ENCODE measurements at regions not wholly inside any gene's neighbourhood (a gene's known extent, or its start where the extent isn't known, plus 50 kb on each side); places are given as distances from the start of the nearest gene placed in this dataset.

DNA sequence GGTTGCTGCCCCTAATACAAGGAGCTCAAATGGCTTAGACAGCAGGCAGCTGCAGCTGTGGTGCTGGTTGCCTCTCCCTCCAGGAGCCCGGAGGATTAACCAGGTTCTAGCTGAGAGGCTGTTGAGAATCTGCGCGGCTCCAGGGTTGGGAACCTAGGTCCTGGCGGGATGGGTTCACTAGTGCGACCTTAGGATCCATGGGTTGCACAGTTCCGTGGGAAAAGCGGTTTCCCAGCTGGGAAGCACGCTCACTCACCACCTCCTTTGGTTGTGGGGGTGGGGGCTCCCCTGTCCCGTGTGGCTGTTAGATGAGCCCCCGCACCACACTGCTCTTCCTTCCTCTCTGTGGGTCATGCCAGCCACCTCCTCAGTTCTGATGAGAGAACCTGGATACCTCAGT, 375.1 kb upstream of the ARRDC4 start:
- H3K79me2 ChIP-seq (ENCODE audit: insufficient read depth, low read length) = no peaks in the 10 kb centered on the region
- no TSS peak for BruUV-seq (replicated peaks)
- H3K9me3 ChIP-seq (ENCODE audit: low read length) = peaks cover 89% of the 10 kb centered on the region
- intact Hi-C loops (cut with micrococcal nuclease; ENCODE audit: unreplicated experiment) (no loop called here), in situ Hi-C loops (cut with HindIII; ENCODE audit: extremely low pct_ligation_motif_present, low pct_unique_long_range_greater_than_20kb) (no loop called here)
- no peaks in the 10 kb centered on the region for H3K4me1 ChIP-seq (ENCODE audit: insufficient read depth, low read length)
- ATAC-seq (no peak), DNase-seq (ENCODE audit: low spot score) (no peak), FAIRE-seq (no peak)
- CTCF ChIA-PET (ENCODE audit: low intra/inter-chr PET ratio, low total read pairs) = no interaction called here
- no peaks in the 10 kb centered on the region for H3K27me3 ChIP-seq (ENCODE audit: control insufficient read depth in 1 of 2, insufficient read depth in 2 of 2, low read length in 2 of 2)
- no peak overlapping the region for H3K9ac ChIP-seq (ENCODE audit: insufficient read depth, low read depth, low read length)
- POLR2A ChIA-PET = no interaction called here
- H3K36me3 ChIP-seq (replicated peaks in 1 of 2; ENCODE audit: control insufficient read depth in 1 of 2, insufficient read depth in 2 of 2, low read length in 2 of 2) = no peaks in the 10 kb centered on the region
- H3K27ac ChIP-seq (ENCODE audit: extremely low read length, insufficient read depth, low read length) = no peak overlapping the region
- no peak overlapping the region for H3K4me2 ChIP-seq (ENCODE audit: low read depth, low read length)
- WGBS (ENCODE audit: low lambda C conversion rate) = 6% methylated on average over 2 of the region's 10 CpGs
- H4K20me1 ChIP-seq (ENCODE audit: insufficient read depth, low read length) = no peaks in the 10 kb centered on the region
- H2AFZ ChIP-seq (ENCODE audit: low read length) = no peak overlapping the region
- H3K4me3 ChIP-seq (replicated peaks in 1 of 3; ENCODE audit: insufficient read depth in 1 of 3, low read depth in 2 of 3, low read length in 3 of 3) = no peak overlapping the region
- TF ChIP-seq, protein P1, sequence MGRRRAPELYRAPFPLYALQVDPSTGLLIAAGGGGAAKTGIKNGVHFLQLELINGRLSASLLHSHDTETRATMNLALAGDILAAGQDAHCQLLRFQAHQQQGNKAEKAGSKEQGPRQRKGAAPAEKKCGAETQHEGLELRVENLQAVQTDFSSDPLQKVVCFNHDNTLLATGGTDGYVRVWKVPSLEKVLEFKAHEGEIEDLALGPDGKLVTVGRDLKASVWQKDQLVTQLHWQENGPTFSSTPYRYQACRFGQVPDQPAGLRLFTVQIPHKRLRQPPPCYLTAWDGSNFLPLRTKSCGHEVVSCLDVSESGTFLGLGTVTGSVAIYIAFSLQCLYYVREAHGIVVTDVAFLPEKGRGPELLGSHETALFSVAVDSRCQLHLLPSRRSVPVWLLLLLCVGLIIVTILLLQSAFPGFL (CRISPR knock-in tag; IDR thresholded peaks at IDR 0.05) = no peak
- TF ChIP-seq JUN (CRISPR knock-in tag; IDR thresholded peaks at IDR 0.05) = no peak
- no peak for TF ChIP-seq RFX1 (IDR thresholded peaks at IDR 0.05)
- TF ChIP-seq MYNN (CRISPR knock-in tag; IDR thresholded peaks at IDR 0.05; ENCODE audit: low read depth) = no peak
- no peak for TF ChIP-seq ZNF468 (CRISPR knock-in tag; IDR thresholded peaks at IDR 0.05)
- TF ChIP-seq NFATC3 (CRISPR knock-in tag; IDR thresholded peaks at IDR 0.05) = no peak
- TF ChIP-seq, protein P2, sequence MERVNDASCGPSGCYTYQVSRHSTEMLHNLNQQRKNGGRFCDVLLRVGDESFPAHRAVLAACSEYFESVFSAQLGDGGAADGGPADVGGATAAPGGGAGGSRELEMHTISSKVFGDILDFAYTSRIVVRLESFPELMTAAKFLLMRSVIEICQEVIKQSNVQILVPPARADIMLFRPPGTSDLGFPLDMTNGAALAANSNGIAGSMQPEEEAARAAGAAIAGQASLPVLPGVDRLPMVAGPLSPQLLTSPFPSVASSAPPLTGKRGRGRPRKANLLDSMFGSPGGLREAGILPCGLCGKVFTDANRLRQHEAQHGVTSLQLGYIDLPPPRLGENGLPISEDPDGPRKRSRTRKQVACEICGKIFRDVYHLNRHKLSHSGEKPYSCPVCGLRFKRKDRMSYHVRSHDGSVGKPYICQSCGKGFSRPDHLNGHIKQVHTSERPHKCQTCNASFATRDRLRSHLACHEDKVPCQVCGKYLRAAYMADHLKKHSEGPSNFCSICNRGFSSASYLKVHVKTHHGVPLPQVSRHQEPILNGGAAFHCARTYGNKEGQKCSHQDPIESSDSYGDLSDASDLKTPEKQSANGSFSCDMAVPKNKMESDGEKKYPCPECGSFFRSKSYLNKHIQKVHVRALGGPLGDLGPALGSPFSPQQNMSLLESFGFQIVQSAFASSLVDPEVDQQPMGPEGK (CRISPR knock-in tag; IDR thresholded peaks at IDR 0.05) = no peak
- TF ChIP-seq ZNF792 (CRISPR knock-in tag; IDR thresholded peaks at IDR 0.05) = no peak
- TF ChIP-seq, protein P3, sequence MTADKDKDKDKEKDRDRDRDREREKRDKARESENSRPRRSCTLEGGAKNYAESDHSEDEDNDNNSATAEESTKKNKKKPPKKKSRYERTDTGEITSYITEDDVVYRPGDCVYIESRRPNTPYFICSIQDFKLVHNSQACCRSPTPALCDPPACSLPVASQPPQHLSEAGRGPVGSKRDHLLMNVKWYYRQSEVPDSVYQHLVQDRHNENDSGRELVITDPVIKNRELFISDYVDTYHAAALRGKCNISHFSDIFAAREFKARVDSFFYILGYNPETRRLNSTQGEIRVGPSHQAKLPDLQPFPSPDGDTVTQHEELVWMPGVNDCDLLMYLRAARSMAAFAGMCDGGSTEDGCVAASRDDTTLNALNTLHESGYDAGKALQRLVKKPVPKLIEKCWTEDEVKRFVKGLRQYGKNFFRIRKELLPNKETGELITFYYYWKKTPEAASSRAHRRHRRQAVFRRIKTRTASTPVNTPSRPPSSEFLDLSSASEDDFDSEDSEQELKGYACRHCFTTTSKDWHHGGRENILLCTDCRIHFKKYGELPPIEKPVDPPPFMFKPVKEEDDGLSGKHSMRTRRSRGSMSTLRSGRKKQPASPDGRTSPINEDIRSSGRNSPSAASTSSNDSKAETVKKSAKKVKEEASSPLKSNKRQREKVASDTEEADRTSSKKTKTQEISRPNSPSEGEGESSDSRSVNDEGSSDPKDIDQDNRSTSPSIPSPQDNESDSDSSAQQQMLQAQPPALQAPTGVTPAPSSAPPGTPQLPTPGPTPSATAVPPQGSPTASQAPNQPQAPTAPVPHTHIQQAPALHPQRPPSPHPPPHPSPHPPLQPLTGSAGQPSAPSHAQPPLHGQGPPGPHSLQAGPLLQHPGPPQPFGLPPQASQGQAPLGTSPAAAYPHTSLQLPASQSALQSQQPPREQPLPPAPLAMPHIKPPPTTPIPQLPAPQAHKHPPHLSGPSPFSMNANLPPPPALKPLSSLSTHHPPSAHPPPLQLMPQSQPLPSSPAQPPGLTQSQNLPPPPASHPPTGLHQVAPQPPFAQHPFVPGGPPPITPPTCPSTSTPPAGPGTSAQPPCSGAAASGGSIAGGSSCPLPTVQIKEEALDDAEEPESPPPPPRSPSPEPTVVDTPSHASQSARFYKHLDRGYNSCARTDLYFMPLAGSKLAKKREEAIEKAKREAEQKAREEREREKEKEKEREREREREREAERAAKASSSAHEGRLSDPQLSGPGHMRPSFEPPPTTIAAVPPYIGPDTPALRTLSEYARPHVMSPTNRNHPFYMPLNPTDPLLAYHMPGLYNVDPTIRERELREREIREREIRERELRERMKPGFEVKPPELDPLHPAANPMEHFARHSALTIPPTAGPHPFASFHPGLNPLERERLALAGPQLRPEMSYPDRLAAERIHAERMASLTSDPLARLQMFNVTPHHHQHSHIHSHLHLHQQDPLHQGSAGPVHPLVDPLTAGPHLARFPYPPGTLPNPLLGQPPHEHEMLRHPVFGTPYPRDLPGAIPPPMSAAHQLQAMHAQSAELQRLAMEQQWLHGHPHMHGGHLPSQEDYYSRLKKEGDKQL (CRISPR knock-in tag; IDR thresholded peaks at IDR 0.05; ENCODE audit: low read depth) = no peak
- TF ChIP-seq, protein P4, sequence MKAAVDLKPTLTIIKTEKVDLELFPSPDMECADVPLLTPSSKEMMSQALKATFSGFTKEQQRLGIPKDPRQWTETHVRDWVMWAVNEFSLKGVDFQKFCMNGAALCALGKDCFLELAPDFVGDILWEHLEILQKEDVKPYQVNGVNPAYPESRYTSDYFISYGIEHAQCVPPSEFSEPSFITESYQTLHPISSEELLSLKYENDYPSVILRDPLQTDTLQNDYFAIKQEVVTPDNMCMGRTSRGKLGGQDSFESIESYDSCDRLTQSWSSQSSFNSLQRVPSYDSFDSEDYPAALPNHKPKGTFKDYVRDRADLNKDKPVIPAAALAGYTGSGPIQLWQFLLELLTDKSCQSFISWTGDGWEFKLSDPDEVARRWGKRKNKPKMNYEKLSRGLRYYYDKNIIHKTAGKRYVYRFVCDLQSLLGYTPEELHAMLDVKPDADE (CRISPR knock-in tag; IDR thresholded peaks at IDR 0.05) = no peak
- TF ChIP-seq, protein P5, sequence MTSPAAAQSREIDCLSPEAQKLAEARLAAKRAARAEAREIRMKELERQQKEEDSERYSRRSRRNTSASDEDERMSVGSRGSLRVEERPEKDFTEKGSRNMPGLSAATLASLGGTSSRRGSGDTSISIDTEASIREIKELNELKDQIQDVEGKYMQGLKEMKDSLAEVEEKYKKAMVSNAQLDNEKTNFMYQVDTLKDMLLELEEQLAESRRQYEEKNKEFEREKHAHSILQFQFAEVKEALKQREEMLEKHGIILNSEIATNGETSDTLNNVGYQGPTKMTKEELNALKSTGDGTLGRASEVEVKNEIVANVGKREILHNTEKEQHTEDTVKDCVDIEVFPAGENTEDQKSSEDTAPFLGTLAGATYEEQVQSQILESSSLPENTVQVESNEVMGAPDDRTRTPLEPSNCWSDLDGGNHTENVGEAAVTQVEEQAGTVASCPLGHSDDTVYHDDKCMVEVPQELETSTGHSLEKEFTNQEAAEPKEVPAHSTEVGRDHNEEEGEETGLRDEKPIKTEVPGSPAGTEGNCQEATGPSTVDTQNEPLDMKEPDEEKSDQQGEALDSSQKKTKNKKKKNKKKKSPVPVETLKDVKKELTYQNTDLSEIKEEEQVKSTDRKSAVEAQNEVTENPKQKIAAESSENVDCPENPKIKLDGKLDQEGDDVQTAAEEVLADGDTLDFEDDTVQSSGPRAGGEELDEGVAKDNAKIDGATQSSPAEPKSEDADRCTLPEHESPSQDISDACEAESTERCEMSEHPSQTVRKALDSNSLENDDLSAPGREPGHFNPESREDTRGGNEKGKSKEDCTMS (CRISPR knock-in tag; conservative IDR thresholded peaks at IDR 0.05) = no peak
- TF ChIP-seq YY1 (IDR thresholded peaks at IDR 0.05; ENCODE audit: insufficient read depth, insufficient replicate concordance, low read depth, low read length) = no peak
- TF ChIP-seq SETDB1 (CRISPR knock-in tag; IDR thresholded peaks at IDR 0.05; ENCODE audit: borderline replicate concordance) = no peak
- TF ChIP-seq ZNF451 (CRISPR knock-in tag; IDR thresholded peaks at IDR 0.05) = no peak

Data from HepG2 (cell line).